GM18861 (cell line): ENCODE measurements at regions not wholly inside any gene's neighbourhood (a gene's known extent, or its start where the extent isn't known, plus 50 kb on each side); places are given as distances from the start of the nearest gene placed in this dataset.

Source experiments
- ATAC-seq: cut with Tn5 transposase; IDR thresholded peaks from one replicate; pipeline ENCODE4 v1.9.1; 2021; ENCODE audit not compliant: unreplicated experiment

DNA sequence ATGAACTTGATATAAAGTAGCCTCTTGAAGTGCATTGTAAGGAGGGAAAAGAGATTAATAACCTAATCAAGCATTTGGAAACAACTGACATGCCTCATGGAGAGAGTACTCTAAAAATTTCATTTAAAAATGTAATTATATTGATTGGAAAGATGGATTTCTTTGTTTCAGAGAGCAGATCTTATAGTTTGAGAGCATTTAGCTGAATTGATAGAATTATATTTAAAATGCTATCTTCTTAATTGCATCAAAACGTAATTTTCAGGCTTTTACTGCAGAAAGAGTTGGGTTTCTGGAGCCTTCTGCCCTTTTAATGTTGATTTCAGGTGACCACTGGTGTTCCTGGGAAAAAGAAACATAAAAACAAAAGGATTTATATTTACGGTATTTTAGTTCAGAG, 130.6 kb downstream of the EDN3 start:
- no peak for ATAC-seq

DNA sequence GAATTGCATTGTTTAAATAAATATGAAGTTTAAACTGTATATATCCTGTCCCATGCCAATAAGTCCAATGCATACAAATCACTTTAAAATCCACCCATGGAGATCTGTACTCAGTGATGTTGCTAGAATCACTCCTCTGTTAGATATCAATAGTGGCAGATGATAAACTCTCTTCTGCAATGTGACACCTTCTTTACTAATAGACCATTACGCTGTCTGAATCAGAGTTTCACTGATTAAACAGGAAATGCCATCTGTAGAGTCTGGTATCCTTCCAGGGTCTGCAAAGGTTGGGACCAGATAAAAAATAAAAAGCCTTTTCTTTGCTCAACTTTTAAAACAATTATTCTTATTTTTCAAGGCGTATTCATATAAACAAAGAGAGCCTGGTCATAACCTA, 134.5 kb downstream of the EDN3 start:
- no peak for ATAC-seq

DNA sequence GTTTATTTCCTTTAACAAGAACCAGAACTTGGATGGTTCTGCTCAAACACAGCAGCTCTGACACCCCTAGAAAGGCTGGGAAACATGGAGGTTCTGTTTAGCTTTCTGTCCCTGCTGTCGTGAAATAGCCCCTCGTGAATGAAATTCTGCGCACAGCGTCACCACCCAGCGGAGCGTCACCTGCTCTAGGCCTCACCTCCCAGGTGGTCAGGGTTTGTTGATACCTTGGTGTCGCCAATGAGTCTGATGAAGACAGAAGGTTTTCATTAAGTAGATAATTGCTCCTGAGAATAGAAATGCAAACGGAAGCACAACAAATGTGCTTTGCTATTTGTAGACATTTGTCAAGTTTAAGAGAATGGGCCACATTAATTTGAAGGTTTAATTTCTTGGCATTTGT, 135.1 kb downstream of the EDN3 start:
- ATAC-seq = no peak

DNA sequence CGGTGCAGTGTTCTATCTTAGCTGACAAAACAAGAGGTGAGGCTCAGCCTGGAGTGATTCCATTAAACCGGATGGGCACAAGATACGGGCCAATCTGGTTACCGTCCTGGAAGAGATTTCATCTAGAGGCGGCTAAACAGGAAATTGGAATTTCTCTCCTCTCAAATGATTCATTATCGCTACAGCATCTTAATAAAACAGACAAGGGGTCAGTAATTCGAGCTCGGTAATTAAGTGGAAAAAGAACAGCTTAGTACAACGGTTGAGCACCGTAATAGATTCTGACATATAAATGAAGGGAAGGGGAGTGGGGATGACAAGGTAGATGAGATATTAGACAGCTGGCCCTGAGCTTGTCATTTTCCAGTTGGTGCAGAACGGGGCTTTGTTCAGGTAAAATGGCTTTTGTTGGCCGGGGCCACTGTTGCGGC, 137.2 kb downstream of the EDN3 start:
- ATAC-seq = no peak

DNA sequence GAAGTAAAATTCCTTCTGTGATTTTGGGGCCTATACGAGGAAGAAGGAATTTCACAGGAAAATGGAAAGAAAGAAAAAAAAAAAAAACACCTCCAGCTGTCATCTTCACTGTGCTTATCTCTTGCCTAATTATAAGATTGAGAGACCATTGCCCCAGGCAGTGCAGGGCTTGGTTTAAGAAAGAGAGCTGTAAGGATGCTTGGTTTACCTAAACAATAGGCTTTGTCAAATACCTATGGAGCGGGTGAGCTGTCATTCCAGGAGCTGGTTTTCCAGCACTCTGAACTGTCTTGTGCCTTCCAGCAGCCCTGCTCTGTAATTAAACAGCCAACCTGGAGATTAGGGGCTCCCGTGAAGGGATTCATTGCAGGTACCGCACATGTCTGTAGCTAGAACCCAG, 137.8 kb downstream of the EDN3 start:
- ATAC-seq = no peak

DNA sequence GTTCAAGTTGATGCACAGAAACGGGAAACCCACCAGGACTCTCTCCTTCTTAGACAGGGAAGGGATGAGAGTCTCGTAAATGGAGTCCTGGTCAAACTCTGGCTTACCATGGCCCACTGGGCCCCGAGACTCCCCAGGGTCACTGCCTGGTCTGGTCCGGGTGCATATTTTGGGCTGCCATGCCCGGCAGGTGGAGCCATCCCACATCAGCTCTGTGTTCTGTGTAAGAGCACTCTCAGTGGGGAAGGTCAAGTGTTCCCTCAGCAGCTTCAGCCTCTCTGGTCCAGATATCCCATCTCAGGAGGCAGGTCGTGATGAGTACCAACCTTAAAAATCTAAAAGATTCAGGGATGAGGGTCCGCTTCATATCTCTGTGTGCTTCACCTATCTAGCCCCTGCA, 138.8 kb downstream of the EDN3 start:
- no peak for ATAC-seq

DNA sequence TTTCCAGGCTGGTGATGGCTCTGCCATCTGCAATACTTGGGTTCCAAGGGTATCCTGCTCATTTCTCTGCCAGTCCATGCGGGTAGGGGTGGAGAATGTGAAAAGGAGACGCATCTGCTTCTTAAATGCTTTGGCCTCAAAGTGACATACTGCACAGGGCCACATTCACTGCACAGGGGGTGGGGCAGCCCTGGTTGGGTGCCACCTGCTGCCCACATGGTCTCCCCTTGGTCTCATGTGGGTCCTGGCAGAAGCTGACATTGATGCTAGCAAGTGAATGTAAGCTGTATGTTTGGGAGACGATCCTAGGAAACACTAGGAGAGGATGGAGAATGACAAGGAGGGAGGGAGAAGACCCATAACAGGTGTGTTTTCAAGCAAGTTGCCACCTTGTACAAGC, 140.9 kb downstream of the EDN3 start:
- ATAC-seq = no peak

DNA sequence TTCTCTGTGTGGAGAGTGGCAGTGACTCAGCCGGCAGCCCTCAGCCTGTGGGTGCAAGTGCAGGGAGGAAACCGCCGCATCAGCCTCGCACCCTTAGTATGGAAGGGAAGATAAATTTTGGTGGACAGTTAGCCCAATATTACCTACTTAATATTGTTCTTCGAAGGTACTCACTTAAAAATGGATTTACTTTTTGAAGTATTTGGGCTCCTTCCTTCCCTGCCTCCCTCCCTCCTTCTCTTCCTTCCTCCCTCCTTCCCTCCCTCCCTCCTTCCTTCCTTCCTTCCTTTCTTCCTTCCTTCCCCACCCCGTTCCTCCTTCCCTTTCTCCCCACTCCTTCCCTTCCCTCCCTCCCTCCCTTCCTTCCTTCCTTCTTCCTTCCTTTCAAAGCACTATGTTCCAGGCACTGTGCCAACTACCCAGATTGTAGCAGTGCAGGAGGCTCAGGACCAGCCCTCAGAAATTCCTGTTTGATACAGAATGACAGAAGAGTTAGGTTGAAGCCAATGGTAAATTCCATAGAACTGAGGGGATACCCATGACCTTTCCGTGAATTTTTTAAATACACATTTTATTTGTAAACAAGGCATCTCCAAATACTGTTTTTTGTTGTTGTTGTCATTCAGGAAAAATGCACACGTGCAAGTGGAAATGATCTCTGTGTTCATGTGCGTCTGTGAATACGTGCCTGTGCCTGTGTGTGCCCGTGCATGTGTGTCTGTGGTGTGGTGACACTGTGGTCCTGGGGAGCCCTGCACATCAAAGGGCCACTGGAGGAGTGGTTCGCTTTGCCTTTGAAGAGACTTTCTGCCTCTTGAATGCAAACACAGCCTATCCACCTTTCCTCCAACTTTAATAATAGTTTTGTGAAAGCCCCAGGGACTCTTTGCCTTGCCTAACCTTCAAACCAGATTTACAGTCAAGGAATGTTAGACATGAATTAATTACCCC, 141.7 kb downstream of the EDN3 start:
- no peak for ATAC-seq

DNA sequence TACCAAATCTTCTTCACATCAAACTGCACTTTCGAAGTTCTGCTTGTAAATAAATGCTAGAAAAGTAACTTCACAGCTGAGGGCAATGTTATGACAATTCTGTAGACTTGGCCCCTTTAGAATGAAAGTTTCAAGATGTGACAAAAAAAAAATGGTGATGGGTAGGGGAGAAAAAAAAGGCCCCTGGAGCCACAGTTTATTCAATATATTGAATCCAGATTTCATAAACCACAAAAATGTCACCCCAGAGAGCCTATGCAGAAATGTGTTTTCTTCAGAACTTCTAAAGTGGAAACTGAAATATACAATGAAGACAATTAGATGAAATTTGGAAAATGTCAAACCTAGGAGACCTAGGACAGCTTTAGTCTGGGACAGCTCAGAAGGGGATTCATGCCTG, 143.1 kb downstream of the EDN3 start:
- ATAC-seq = no peak

DNA sequence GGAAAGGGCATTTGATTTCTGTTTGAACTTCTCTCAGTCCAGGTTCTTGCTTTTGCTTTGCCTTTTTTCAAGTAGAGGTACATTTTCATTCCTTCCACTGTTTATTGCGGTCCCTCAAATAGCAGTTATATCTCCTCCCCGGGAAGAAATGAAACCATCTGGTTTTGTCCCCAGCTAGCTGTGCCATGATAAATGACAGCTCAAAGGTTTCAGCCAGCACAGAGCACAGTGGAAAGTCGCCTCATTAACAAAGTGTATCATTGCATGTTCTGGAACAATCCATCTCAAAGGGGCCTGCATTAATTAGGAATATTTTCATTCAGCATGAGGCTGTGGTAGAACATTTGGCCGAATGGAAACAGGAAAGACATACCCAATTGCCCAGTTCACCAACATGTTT, 146.0 kb downstream of the EDN3 start:
- no peak for ATAC-seq

DNA sequence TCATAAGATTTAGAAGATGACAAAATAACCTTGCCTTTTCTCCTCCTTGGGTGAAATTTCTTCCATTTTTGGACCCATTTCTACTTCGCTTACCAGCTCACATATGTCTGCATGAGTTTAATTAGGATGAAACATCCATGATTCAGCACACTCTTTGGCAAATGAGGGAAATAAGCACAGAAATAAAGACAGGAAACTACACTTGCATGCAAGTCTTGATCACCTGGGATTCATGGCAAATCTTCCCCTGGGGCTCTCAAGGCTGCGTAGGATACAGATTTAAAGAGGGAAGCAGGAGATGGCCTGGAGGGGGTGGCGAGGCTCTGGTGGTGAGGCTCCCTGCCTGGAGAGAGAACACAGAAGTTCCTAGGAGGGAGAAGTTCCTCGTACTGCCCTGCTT, 147.8 kb downstream of the EDN3 start:
- no peak for ATAC-seq

DNA sequence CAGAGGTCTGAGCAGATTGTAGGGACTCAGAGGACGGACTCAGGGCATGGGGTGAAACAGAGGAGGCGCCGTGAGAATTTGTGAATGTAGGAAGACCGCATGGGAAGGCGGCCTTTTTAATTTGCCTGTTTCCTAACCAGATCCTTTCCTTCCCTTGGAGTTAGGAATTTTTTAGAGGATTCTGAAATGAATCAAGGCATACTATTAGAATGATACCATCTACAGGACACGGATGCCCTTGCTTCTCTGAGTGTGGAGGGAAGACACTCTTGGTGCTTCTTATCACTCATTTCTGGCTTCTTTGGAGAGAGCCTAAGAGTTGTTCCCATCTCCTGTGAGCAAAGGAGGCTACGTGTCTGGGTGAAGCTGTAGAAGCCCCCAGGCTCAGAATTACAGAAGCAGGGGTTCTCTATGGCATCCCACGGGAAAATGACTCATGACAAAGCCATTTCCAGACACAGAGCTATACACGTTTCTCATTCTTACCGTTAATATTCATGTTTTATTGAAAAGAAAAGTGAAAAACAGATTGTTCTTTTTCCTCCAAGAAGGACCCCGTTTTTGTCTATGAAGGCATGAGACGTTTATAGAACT, 148.5 kb downstream of the EDN3 start:
- no peak for ATAC-seq

DNA sequence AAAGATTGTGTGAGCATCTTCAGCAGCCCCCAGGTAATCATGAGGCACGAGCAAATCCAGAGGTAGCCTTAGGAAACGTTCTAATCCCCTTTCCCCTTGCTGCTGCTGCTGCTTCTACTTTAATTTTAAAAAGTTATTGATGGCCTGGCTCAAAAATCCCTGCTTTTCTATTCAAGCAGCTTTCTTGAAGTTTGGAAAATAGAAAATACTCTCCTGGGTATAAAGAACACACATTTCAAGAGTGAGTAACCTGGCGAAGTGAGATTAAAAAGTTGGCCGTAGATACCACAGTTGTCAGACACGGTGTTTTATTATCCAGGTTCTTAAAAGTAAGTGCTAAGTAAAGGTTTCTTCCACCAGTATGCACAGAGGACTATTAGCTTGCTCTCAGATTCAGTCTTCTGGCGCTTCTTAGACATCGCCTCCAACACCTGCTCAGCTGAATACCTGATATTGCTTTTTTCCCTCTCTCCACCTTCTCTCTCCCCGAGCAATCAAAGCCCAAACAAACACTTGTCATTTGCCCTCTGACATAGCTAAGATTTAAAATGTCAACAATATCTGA, 150.7 kb downstream of the EDN3 start:
- no peak for ATAC-seq

DNA sequence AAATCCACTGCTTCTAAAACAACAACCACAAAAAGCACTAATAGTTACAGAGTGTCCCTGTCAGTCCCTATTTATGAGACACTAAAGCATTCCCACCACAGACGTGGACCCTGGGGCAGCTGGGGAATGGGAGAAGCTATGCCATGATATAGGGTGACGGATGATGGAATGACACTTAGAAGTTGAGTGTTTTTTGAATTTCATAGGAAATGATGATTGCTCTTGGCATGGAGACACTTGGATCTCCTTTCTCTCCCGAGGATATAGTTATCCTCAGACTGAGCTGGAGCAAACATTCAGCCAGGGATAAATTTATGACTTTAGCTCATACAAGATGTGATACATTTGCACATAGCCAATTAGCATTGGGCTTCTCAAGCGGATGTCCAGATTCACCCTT, 151.2 kb downstream of the EDN3 start:
- no peak for ATAC-seq

DNA sequence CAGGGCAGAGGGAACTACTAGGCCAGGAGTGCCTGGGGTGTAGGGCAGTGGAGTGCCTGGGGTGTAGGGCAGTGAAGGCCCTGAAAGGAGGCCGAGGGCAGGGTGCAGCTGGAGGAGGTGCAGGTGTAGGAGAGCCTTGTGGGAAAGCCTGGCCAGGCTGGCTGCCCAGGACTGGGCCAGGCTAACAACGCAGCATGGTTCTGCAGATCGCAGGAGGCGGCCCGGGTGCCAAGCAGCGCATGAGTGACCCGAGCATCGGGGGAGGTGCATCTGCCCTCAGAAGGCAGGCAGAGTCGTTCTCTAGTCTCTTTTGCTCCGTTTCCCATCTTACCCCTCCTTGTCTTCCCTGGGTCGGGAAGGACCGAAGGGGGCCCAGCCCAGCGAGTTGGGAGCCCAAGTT, 151.5 kb upstream of the PHACTR3 start:
- ATAC-seq = no peak

DNA sequence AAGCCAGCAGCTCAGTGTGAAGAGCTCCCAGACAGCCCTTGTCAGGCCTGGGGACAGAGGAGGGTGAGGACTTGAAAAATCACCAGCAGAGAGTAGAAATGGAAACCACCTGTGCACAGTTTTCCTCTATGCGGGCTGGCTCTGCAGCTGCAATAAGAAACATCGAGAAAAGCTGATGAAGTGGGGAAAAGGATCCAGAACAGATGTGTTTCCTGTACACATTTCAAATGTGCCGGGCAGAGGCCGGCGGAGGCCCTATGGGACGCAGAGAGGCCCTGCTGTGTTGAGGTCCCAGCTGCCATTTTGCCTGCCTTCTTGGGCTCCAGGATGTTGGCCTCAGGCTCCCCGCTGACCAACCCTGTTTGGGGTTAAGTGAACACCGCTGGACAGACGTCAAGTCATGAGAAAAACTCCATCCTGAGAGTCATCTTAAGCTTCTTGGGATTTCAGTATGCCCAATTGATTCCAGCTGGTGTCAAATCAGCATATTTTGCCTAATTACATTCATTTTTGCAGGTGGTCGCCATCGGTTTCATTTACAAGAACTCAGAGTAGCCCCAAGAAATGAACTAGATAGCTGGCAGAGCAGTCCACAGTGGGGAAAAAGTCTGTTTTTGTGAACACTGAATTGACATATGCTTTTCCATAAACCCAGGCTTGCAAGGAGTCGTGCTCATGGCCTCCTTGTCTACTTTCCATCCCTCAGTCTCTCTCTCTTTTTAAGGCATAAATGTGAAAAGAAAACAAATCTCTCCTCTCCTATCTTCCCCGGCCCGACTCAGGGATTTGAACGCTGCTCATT, 150.4 kb upstream of the PHACTR3 start:
- ATAC-seq = no peak

DNA sequence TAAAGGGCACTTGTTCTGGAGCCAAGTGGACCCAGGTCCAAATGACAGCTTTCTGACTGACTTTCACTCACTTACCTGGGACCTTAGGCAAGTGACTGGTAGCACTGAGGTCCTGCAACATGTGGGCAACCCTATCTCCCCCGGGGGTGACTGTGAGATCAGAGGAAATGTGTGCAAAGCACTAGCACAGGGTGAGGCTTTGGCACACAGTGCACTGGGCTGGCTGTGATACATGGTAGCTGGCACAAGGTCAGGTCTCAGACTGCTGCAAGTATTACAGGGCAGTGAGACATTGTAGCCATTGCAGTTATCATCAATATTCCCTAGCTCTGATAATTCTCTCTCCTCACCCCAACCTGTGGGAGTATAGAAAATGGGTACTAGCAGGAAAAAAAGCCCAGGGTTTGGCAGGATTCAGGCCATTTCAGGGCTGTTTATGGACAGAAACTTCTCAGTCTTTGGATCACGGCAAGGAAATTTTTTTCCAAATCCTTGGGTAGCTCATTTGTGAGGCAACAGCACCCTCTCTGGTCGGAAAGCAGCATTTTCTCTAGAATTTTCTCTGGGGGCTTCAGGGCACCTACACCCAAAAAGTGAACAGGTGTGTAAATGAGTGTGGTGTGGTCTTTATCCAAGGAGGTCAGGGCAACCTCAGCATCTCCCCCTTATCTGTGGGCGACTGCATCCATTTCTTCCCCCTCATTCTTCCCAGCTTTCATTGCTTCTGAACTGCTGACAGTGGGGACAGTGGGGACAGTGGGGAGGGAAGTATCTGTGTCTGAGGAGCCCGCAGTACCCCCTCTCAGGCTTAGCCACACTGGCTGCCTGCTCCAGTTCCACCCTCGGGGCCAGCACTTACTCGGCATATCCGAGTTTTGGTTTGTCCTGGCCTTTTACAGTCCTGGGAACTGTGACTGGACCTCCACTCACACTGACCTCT, 148.7 kb upstream of the PHACTR3 start:
- ATAC-seq = no peak

DNA sequence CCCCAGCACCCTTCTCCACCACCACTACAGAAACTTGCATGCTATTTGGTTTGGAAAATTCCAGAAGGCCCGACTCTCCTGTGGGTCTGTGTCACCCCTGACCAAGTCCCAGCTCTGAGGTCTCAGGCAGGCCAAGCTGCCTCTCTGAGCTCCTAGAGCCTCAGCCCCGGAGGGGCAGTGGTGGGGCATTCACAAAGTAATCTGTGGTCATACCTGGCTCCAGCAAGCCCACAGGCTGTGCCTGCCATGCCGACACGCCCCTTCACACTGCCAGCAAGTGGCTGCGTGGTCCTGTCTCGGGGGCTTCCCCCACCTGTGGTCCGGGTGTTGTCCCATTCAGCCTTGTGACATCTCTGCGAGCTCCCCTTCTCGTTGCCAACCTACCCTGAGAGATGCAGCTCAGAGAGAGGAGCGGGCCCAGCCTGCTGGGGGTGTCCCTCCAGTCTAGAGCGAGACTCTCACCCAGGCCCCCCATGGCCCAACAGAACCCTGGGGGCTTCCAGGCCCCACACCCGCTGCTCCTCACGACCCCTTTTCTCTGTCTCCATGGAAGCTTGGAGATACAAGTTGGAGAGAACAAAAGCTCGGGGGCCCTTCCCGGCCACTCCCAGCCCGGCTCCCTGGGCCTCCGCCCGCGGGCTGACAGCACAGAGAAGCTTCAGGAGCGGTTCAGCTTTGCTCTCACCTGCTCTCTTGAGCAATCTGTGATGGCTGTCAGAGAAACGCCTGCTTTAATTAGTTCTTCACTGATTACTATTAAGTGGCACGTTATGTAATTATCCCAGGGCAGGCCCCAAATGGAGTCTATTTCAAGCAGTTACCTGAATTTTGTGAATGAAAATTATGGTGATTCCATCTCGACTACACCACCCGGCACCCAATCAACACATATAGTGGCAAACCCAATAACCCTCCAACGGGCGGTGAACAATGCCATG, 147.7 kb upstream of the PHACTR3 start:
- no peak for ATAC-seq

DNA sequence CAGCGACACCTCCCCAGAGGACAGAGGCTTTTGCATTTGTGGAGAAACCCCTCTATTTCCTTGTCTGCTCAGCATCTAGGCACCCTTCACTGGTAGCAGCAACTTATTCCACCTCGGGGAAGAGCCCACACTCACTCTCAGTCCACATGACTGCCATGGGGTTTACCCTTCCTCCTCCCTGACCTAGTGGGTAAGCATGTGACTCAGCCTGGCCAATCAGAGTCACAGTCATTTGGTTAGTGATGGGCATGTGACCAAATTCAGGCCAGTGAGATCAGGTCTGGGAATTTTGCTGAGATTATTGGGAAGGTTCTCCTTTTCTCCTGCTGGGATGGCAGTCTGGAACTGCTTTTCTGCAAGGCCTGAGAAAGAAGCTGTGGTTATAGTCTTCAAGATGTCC, 145.7 kb upstream of the PHACTR3 start:
- ATAC-seq = no peak
